Keratinocyte (primary cell): ENCODE measurements at regions not wholly inside any gene's neighbourhood (a gene's known extent, or its start where the extent isn't known, plus 50 kb on each side); places are given as distances from the start of the nearest gene placed in this dataset.

Experiments used
- DNase-seq: peaks from one replicate; pipeline ENCODE4 v3.0.0-alpha.2; 2011; ENCODE audit warnings: low read depth, missing footprints, low spot score
- FAIRE-seq: peaks from 2 replicates; lab custom pipeline; 2011; peaks lifted over from hg19 to GRCh38; lab: Jason Lieb, UNC
- H2AFZ ChIP-seq: 2 replicates; pipeline ENCODE4 v1.6.0; 2012; ENCODE audit warnings: low read length, control low read depth, inconsistent platforms; ENCODE audit not compliant: control insufficient read depth
- H3K27ac ChIP-seq: 2 replicates; pipeline ENCODE4 v1.5.1; 2011; ENCODE audit warnings: low read length; ENCODE audit not compliant: control insufficient read depth, insufficient read depth
- H3K27me3 ChIP-seq: 3 replicates; pipeline ENCODE4 v1.6.0; 2011; ENCODE audit warnings: low read length; ENCODE audit not compliant: control insufficient read depth, insufficient read depth; ENCODE audit errors: extremely low read depth
- H3K36me3 ChIP-seq, 2 experiments: 2 replicates in 1 of 2; 3 replicates in 1 of 2; pipeline ENCODE4 v1.5.1; 2011; ENCODE audit warnings: low read length in 2 of 2, mild to moderate bottlenecking in 1 of 2; ENCODE audit not compliant: control insufficient read depth in 2 of 2, insufficient read depth in 2 of 2; ENCODE audit errors: extremely low read depth in 1 of 2
- H3K4me1 ChIP-seq: 3 replicates; pipeline ENCODE4 v1.5.1; 2011; ENCODE audit warnings: low read length; ENCODE audit not compliant: control insufficient read depth, insufficient read depth; ENCODE audit errors: extremely low read depth
- H3K4me2 ChIP-seq: 3 replicates; pipeline ENCODE4 v1.6.0; 2011; ENCODE audit warnings: low read depth, low read length; ENCODE audit not compliant: control insufficient read depth, insufficient read depth; ENCODE audit errors: extremely low read depth
- H3K4me3 ChIP-seq, 3 experiments: fragments of 200-600 bp in 1 of 3; sonication (generic) in 1 of 3; 2 replicates in 2 of 3; 3 replicates in 1 of 3; pipeline ENCODE4 v1.5.1; 2011 to 2016; ENCODE audit warnings: low read length in 3 of 3, mild to moderate bottlenecking in 3 of 3, control low read depth in 2 of 3, inconsistent platforms in 1 of 3, low read depth in 1 of 3, mixed read lengths in 1 of 3, mixed run types in 1 of 3, moderate library complexity in 1 of 3; ENCODE audit not compliant: control insufficient read depth in 2 of 3, insufficient read depth in 2 of 3; ENCODE audit errors: extremely low read depth in 1 of 3
- H3K79me2 ChIP-seq: 2 replicates; pipeline ENCODE4 v1.6.0; 2012; ENCODE audit warnings: low read length; ENCODE audit not compliant: control insufficient read depth, insufficient read depth
- H3K9ac ChIP-seq: 3 replicates; pipeline ENCODE4 v1.6.0; 2011; ENCODE audit warnings: low read length; ENCODE audit not compliant: control insufficient read depth, insufficient read depth; ENCODE audit errors: extremely low read depth
- H3K9me1 ChIP-seq: 3 replicates; pipeline ENCODE4 v1.6.0; 2011; ENCODE audit warnings: low read length; ENCODE audit not compliant: control insufficient read depth, insufficient read depth; ENCODE audit errors: extremely low read depth
- H3K9me3 ChIP-seq: 2 replicates; pipeline ENCODE4 v1.5.1; 2012; ENCODE audit warnings: low read depth, low read length; ENCODE audit not compliant: control insufficient read depth
- H4K20me1 ChIP-seq: 3 replicates; pipeline ENCODE4 v1.6.0; 2011; ENCODE audit warnings: low read length; ENCODE audit not compliant: control insufficient read depth, insufficient read depth; ENCODE audit errors: extremely low read depth
- EZH2 ChIP-seq: IDR thresholded peaks from one replicate; pipeline ENCODE4 v1.6.1; 2012; ENCODE audit warnings: inconsistent platforms, mild to moderate bottlenecking, low read length, moderate library complexity
- dilution Hi-C: fragments of 300-500 bp; cut with MboI; formaldehyde crosslinking; loops from one replicate; pipeline ENCODE4 v1.7.0; 2020; ENCODE audit warnings: low sequenced_read_pairs; ENCODE audit not compliant: extremely low pct_ligation_motif_present
- TF ChIP-seq, protein P1 (sequence below), 3 experiments: IDR thresholded peaks in 1 of 3; conservative IDR thresholded peaks in 1 of 3; optimal IDR thresholded peaks in 1 of 3; 2 replicates in 2 of 3; 3 replicates in 1 of 3; pipeline versions ENCODE3 to v1.5.1; 2011; ENCODE audit warnings: low read length in 3 of 3, mild to moderate bottlenecking in 3 of 3, moderate library complexity in 2 of 3, control low read depth in 1 of 3, inconsistent platforms in 1 of 3; ENCODE audit not compliant: insufficient read depth in 2 of 3; ENCODE audit errors: extremely low read depth in 1 of 3

DNA sequence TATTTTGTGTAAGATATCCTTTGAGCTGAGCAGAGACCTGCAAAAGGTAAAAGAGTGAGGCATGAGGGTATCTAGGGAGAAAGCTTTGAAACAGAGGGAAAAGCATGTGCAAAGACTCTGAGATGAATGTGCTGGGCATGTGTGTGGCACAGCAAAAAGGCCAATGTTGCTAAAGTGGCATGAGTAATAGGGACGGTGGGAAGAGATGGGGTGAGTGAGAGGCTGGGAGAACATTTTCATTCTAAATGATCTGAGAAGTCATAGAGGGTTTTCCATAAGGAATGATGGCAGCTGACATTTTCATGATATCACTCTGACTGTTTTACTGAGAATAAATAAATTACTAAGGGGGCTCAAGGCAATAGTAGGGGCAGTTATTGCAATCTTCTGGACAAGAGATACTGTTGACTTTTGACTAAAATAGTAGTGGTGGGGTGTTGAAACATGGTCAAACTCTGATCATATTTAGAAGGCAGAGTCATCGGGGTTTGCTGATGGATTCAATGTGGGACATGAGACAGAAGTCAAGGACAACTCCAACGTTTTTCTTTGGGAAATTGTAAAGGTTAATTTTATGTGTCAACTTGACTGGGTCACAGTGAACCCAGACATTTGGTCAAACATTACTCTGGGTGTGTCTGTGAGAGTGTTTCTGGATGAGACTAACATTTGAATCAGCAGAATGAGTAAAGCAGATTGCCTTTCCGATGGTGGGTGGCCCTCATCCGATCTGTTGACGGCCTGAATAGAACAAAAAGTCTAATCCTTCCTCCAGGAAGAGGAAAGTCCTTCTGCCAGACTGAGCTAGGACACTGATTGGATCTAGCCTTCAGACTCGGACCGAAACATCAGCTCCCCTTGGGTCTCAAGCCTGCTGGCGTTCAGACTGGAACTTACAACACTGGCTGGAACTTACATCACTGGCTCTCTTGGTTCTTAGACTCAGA lies 193.9 kb upstream of the PLXNC1 start:
- Histone ChIP-seq H2AFZ (no peak overlapping the region), H3K4me3 (no peak overlapping the region), H3K36me3 (no peaks in the 10 kb centered on the region), H3K9ac (no peak overlapping the region), H3K9me3 (no peaks in the 10 kb centered on the region), H3K27me3 (no peaks in the 10 kb centered on the region), H3K79me2 (no peaks in the 10 kb centered on the region), H3K4me2 (no peak overlapping the region), H3K27ac (no peak overlapping the region), H3K9me1 (no peaks in the 10 kb centered on the region), H4K20me1 (no peaks in the 10 kb centered on the region), H3K4me1 (no peaks in the 10 kb centered on the region)
- FAIRE-seq, result no peak
- no peak for DNase-seq
- dilution Hi-C loops, result no loop called here
- TF ChIP-seq EZH2, result no peak
- TF ChIP-seq, protein P1, sequence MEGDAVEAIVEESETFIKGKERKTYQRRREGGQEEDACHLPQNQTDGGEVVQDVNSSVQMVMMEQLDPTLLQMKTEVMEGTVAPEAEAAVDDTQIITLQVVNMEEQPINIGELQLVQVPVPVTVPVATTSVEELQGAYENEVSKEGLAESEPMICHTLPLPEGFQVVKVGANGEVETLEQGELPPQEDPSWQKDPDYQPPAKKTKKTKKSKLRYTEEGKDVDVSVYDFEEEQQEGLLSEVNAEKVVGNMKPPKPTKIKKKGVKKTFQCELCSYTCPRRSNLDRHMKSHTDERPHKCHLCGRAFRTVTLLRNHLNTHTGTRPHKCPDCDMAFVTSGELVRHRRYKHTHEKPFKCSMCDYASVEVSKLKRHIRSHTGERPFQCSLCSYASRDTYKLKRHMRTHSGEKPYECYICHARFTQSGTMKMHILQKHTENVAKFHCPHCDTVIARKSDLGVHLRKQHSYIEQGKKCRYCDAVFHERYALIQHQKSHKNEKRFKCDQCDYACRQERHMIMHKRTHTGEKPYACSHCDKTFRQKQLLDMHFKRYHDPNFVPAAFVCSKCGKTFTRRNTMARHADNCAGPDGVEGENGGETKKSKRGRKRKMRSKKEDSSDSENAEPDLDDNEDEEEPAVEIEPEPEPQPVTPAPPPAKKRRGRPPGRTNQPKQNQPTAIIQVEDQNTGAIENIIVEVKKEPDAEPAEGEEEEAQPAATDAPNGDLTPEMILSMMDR (optimal IDR thresholded peaks at IDR 0.05 in 1 of 3, IDR thresholded peaks at IDR 0.05 in 1 of 3, conservative IDR thresholded peaks at IDR 0.05 in 1 of 3; ENCODE audit: extremely low read depth in 1 of 3, insufficient read depth in 2 of 3, low read length in 3 of 3), result no peak

DNA sequence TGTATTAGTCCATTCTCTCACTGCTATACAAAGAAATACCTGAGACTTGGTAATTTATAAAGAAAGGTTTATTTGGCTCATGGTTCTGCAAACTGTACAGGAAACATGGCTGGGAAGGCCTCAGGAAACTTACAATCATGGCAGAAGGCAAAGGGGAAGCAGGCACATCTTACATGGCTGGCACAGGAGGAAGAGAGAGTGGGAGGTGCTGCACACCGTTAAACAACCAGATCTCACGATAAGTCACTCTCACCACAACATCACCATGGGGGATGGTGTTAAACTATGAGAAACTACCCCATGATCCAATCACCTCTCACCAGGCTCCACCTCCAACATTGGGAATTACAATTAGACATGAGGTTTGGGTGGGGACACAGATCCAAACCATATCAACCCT lies 191.8 kb upstream of the PLXNC1 start:
- Histone ChIP-seq H3K9me1 (no peaks in the 10 kb centered on the region), H3K27ac (no peak overlapping the region), H4K20me1 (no peaks in the 10 kb centered on the region), H3K79me2 (no peaks in the 10 kb centered on the region), H3K4me3 (no peak overlapping the region), H3K27me3 (no peaks in the 10 kb centered on the region), H3K9me3 (no peaks in the 10 kb centered on the region), H3K36me3 (no peaks in the 10 kb centered on the region), H2AFZ (no peak overlapping the region), H3K9ac (no peak overlapping the region), H3K4me2 (no peak overlapping the region), H3K4me1 (no peaks in the 10 kb centered on the region)
- dilution Hi-C loops, result no loop called here
- DNase-seq, result no peak
- FAIRE-seq, result no peak
- TF ChIP-seq, protein P1 (optimal IDR thresholded peaks at IDR 0.05 in 1 of 3, IDR thresholded peaks at IDR 0.05 in 1 of 3, conservative IDR thresholded peaks at IDR 0.05 in 1 of 3; ENCODE audit: extremely low read depth in 1 of 3, insufficient read depth in 2 of 3, low read length in 3 of 3), result no peak
- TF ChIP-seq EZH2, result no peak
